ENCODE measurements at regions not wholly inside any gene's neighbourhood (a gene's known extent, or its start where the extent isn't known, plus 50 kb on each side); places are given as distances from the start of the nearest gene placed in this dataset.

DNA sequence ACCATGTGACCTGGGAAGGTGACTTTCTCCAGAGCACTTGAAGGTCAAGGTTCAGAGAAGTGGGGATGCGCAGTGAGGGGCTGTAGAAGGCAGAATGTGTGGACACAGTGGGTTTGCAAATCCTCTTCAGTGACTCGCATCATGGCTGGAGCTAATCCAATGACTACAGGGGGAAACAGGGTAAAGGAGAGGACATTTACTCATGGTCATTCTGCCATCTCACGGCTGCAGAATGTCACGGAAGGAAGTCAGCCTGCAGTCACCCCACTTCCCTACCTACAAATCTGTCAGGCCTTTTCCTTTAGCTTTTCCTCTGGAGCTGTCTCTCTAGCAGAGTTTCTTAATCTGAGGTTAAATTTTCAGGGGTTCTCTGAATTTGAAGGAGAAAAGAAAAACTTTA lies 337.6 kb downstream of the CDC5L start:
- DNase-seq (ENCODE audit: low read depth, low spot score) = no peak
- Histone ChIP-seq H3K4me2 (ENCODE audit: control insufficient read depth, extremely low read depth, insufficient read depth, low read depth, low read length) (no peak overlapping the region), H3K4me1 (ENCODE audit: control insufficient read depth, extremely low read depth, insufficient read depth, low read length) (no peaks in the 10 kb centered on the region), H2AFZ (ENCODE audit: control insufficient read depth, low read length) (no peak overlapping the region), H3K79me2 (ENCODE audit: control insufficient read depth, insufficient read depth, low read length) (no peaks in the 10 kb centered on the region), H4K20me1 (ENCODE audit: control insufficient read depth, extremely low read depth, insufficient read depth, low read length) (no peaks in the 10 kb centered on the region), H3K27ac (ENCODE audit: control insufficient read depth, insufficient read depth, low read length) (no peak overlapping the region), H3K9ac (ENCODE audit: control insufficient read depth, extremely low read depth, insufficient read depth, low read length) (no peak overlapping the region), H3K9me1 (ENCODE audit: control insufficient read depth, extremely low read depth, insufficient read depth, low read length) (no peaks in the 10 kb centered on the region), H3K36me3 (ENCODE audit: control insufficient read depth in 2 of 2, extremely low read depth in 1 of 2, insufficient read depth in 2 of 2, low read length in 2 of 2) (no peaks in the 10 kb centered on the region), H3K4me3 (ENCODE audit: control insufficient read depth in 2 of 3, extremely low read depth in 1 of 3, insufficient read depth in 2 of 3, low read depth in 1 of 3, low read length in 3 of 3) (no peak overlapping the region), H3K9me3 (ENCODE audit: control insufficient read depth, low read depth, low read length) (no peaks in the 10 kb centered on the region), H3K27me3 (ENCODE audit: control insufficient read depth, extremely low read depth, insufficient read depth, low read length) (no peaks in the 10 kb centered on the region)
- FAIRE-seq = no peak
- dilution Hi-C loops (cut with MboI; ENCODE audit: extremely low pct_ligation_motif_present, low sequenced_read_pairs) = no loop called here
- TF ChIP-seq EZH2 (IDR thresholded peaks at IDR 0.05; ENCODE audit: low read length) = no peak
- TF ChIP-seq, protein P1, sequence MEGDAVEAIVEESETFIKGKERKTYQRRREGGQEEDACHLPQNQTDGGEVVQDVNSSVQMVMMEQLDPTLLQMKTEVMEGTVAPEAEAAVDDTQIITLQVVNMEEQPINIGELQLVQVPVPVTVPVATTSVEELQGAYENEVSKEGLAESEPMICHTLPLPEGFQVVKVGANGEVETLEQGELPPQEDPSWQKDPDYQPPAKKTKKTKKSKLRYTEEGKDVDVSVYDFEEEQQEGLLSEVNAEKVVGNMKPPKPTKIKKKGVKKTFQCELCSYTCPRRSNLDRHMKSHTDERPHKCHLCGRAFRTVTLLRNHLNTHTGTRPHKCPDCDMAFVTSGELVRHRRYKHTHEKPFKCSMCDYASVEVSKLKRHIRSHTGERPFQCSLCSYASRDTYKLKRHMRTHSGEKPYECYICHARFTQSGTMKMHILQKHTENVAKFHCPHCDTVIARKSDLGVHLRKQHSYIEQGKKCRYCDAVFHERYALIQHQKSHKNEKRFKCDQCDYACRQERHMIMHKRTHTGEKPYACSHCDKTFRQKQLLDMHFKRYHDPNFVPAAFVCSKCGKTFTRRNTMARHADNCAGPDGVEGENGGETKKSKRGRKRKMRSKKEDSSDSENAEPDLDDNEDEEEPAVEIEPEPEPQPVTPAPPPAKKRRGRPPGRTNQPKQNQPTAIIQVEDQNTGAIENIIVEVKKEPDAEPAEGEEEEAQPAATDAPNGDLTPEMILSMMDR (optimal IDR thresholded peaks at IDR 0.05 in 1 of 3, IDR thresholded peaks at IDR 0.05 in 1 of 3, conservative IDR thresholded peaks at IDR 0.05 in 1 of 3; ENCODE audit: extremely low read depth in 1 of 3, insufficient read depth in 2 of 3, low read length in 3 of 3) = peak in 1 of 3 experiments; percentile 5

DNA sequence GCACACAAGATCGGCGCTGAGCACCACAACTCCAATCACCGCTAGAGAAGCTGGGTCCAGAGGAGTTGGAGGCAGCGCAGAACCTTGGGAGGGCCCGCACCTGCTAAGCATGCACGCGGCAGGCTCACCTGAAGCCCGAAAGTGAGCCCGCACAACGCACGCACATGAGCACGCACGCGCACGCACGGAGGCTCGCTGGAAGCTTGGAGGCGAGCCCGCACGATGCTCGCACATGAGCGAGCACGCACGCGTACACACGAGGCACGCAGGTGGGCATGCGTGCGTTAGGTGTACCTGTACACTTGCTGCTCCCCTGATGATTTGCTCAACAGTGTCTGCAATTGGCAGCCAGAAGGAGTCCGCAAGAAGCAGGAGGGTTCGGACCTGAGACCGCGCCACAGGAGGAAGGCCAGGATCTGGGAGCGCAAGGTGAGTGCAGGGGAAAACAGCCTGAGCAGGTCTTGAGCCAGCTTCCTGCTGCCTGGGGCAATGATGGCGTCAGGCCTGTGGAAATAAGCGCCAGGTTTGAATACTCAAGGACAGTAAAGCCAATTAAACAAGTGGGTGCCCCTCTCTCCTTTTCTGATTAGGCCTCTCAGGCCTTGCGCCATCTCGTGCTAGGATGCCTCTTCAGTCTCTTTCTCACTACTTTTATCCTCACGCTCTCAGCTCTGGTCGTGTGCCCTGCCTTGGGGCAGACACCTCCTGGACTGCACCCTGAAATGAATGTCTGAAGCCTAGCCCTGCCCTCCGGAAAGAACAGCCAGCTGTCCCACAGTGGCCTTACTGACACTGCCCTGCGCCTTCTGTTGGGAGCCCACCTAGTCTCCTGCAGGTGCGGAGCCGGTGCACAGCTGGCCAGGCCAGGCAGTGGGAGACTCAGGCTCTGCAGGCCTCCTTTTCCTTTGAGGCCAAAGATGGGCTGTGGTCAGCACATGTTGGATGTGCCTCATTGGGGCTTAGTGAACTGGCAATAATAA lies 340.4 kb downstream of the CDC5L start:
- no peak overlapping the region for H3K4me2 ChIP-seq (ENCODE audit: control insufficient read depth, extremely low read depth, insufficient read depth, low read depth, low read length)
- TF ChIP-seq EZH2 (IDR thresholded peaks at IDR 0.05; ENCODE audit: low read length) = no peak
- TF ChIP-seq, protein P1 (optimal IDR thresholded peaks at IDR 0.05 in 1 of 3, IDR thresholded peaks at IDR 0.05 in 1 of 3, conservative IDR thresholded peaks at IDR 0.05 in 1 of 3; ENCODE audit: extremely low read depth in 1 of 3, insufficient read depth in 2 of 3, low read length in 3 of 3) = no peak
- H3K27ac ChIP-seq (ENCODE audit: control insufficient read depth, insufficient read depth, low read length) = no peak overlapping the region
- no peaks in the 10 kb centered on the region for H3K9me1 ChIP-seq (ENCODE audit: control insufficient read depth, extremely low read depth, insufficient read depth, low read length)
- no peaks in the 10 kb centered on the region for H3K9me3 ChIP-seq (ENCODE audit: control insufficient read depth, low read depth, low read length)
- FAIRE-seq (no peak), DNase-seq (ENCODE audit: low read depth, low spot score) (no peak)
- H4K20me1 ChIP-seq (ENCODE audit: control insufficient read depth, extremely low read depth, insufficient read depth, low read length) = no peaks in the 10 kb centered on the region
- H3K4me3 ChIP-seq (ENCODE audit: control insufficient read depth in 2 of 3, extremely low read depth in 1 of 3, insufficient read depth in 2 of 3, low read depth in 1 of 3, low read length in 3 of 3) = no peak overlapping the region
- no peak overlapping the region for H2AFZ ChIP-seq (ENCODE audit: control insufficient read depth, low read length)
- dilution Hi-C loops (cut with MboI; ENCODE audit: extremely low pct_ligation_motif_present, low sequenced_read_pairs) = no loop called here
- no peak overlapping the region for H3K9ac ChIP-seq (ENCODE audit: control insufficient read depth, extremely low read depth, insufficient read depth, low read length)
- H3K79me2 ChIP-seq (ENCODE audit: control insufficient read depth, insufficient read depth, low read length) = no peaks in the 10 kb centered on the region
- no peaks in the 10 kb centered on the region for H3K4me1 ChIP-seq (ENCODE audit: control insufficient read depth, extremely low read depth, insufficient read depth, low read length)
- no peaks in the 10 kb centered on the region for H3K27me3 ChIP-seq (ENCODE audit: control insufficient read depth, extremely low read depth, insufficient read depth, low read length)
- no peaks in the 10 kb centered on the region for H3K36me3 ChIP-seq (ENCODE audit: control insufficient read depth in 2 of 2, extremely low read depth in 1 of 2, insufficient read depth in 2 of 2, low read length in 2 of 2)
